ENCODE measurements at regions not wholly inside any gene's neighbourhood (a gene's known extent, or its start where the extent isn't known, plus 50 kb on each side); places are given as distances from the start of the nearest gene placed in this dataset.

GRCh38 chr3:36146404-36146803 lies 233.9 kb upstream of the STAC start:
- ChIA-PET POLR2A (no interaction called here), CTCF (no interaction called here)
- Histone ChIP-seq H3K36me3 (ENCODE audit: control insufficient read depth in 2 of 2, insufficient read depth in 1 of 2, low read length in 2 of 2) (no peaks in the 10 kb centered on the region), H3K4me1 (ENCODE audit: control insufficient read depth, insufficient read depth, low read length) (0 out of 2 replicates have a peak, but pooled peaks cover 2% of the 10 kb centered on the region), H3K27ac (ENCODE audit: extremely low read depth, low read depth, low read length) (no peak overlapping the region), H3K9me3 (ENCODE audit: control insufficient read depth, insufficient read depth, low read depth, low read length) (no peaks in the 10 kb centered on the region), H3K4me3 (ENCODE audit: low read depth, low read length) (no peak overlapping the region)
- no peak for TF ChIP-seq ZNF530 (tag by site-specific recombination; IDR thresholded peaks at IDR 0.05; ENCODE audit: low read depth)
- TF ChIP-seq ZNF184 (tag by site-specific recombination; IDR thresholded peaks at IDR 0.05) = no peak
- no peak for TF ChIP-seq AEBP2 (tag by site-specific recombination; IDR thresholded peaks at IDR 0.05; ENCODE audit: borderline replicate concordance)

- POLR2A ChIA-PET = no interaction called here
- no peaks in the 10 kb centered on the region for H3K9me3 ChIP-seq (ENCODE audit: control insufficient read depth, insufficient read depth, low read depth, low read length)
- H3K36me3 ChIP-seq (ENCODE audit: control insufficient read depth in 2 of 2, insufficient read depth in 1 of 2, low read length in 2 of 2) = no peaks in the 10 kb centered on the region
- H3K27ac ChIP-seq (ENCODE audit: extremely low read depth, low read depth, low read length) = no peak overlapping the region
- no peak overlapping the region for H3K4me3 ChIP-seq (ENCODE audit: low read depth, low read length)
- CTCF ChIA-PET = no interaction called here
- 0 out of 2 replicates have a peak, but pooled peaks cover 2% of the 10 kb centered on the region for H3K4me1 ChIP-seq (ENCODE audit: control insufficient read depth, insufficient read depth, low read length)
- TF ChIP-seq ZBTB6 (tag by site-specific recombination; IDR thresholded peaks at IDR 0.05) = no peak
- TF ChIP-seq ZNF280C (tag by site-specific recombination; IDR thresholded peaks at IDR 0.05) = no peak
- no peak for TF ChIP-seq ZNF645 (tag by site-specific recombination; IDR thresholded peaks at IDR 0.05)
- TF ChIP-seq ZNF280D (tag by site-specific recombination; IDR thresholded peaks at IDR 0.05) = no peak
- TF ChIP-seq ZFP69B (tag by site-specific recombination; IDR thresholded peaks at IDR 0.05) = no peak
- TF ChIP-seq ZNF791 (tag by site-specific recombination; IDR thresholded peaks at IDR 0.05) = no peak
- no peak for TF ChIP-seq ZNF677 (tag by site-specific recombination; IDR thresholded peaks at IDR 0.05)
- TF ChIP-seq WT1 (tag by site-specific recombination; IDR thresholded peaks at IDR 0.05) = no peak
- TF ChIP-seq TCF7L2 (IDR thresholded peaks at IDR 0.05; ENCODE audit: borderline replicate concordance, low read depth, low read length) = no peak
- TF ChIP-seq ZSCAN5A (tag by site-specific recombination; IDR thresholded peaks at IDR 0.05) = no peak
- no peak for TF ChIP-seq SP7 (tag by site-specific recombination; IDR thresholded peaks at IDR 0.05)
- TF ChIP-seq ZNF488 (tag by site-specific recombination; IDR thresholded peaks at IDR 0.05) = no peak
- TF ChIP-seq ZXDB (tag by site-specific recombination; IDR thresholded peaks at IDR 0.05) = 0 out of 2 replicates have a peak, but pooled peaks have one; percentile 38
- no peak for TF ChIP-seq ZBTB48 (tag by site-specific recombination; IDR thresholded peaks at IDR 0.05)
- no peak for TF ChIP-seq GLI2 (tag by site-specific recombination; IDR thresholded peaks at IDR 0.05; ENCODE audit: borderline replicate concordance, low read depth)
- TF ChIP-seq RBAK (tag by site-specific recombination; IDR thresholded peaks at IDR 0.05) = peak; percentile 47; the same call in 1 of the 2 replicates
Observed at GRCh38 chr3:36147934-36148558, 232.3 kb upstream of the STAC start.

All from HEK293 (cell line).